Transverse colon (tissue), 3 donors: ENCODE measurements at regions not wholly inside any gene's neighbourhood (a gene's known extent, or its start where the extent isn't known, plus 50 kb on each side); places are given as distances from the start of the nearest gene placed in this dataset.

Source experiments
- CTCF ChIP-seq, 5 experiments: fragments of 200-600 bp in 3 of 5; fragments of 450-650 bp in 2 of 5; sonication (generic) in 3 of 5; IDR thresholded peaks; 1 replicate in 2 of 5; 2 replicates in 3 of 5; pipeline ENCODE4 v1.5.1; 2016 to 2017; ENCODE audit warnings: antibody characterized with exemption in 5 of 5, inconsistent platforms in 3 of 5, mild to moderate bottlenecking in 2 of 5, moderate library complexity in 1 of 5
- EP300 ChIP-seq: sonication (generic); formaldehyde crosslinking; IDR thresholded peaks from one replicate; pipeline ENCODE4 v1.6.1; 2017; ENCODE audit warnings: antibody characterized with exemption, low read depth

DNA sequence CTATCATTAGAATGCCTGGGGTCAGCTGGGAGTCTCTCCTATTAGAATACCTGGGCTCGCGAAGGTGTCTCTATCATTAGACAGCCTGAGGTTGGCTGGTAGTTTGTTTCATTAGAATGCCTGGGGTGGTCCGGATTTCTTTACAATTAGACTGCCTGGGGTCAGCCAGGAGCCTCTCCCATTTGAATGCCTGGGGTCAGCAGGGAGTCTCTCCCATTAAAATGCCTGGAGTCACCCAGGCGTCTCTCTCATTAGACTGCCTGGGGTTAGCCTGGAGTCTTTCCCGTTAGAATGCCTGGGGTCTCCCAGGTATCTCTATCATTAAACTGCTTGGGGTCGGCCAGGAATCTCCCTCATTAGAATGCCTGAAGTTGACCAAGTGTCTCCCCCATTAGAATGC, 1458.3 kb downstream of the UQCRFS1 start:
- no peak for TF ChIP-seq CTCF (IDR thresholded peaks at IDR 0.05)
- no peak for TF ChIP-seq EP300
